ENCODE measurements at regions not wholly inside any gene's neighbourhood (a gene's known extent, or its start where the extent isn't known, plus 50 kb on each side); places are given as distances from the start of the nearest gene placed in this dataset.
A peak's percentile ranks its signal among the peaks of the same experiment; 100 is the strongest.

DNA sequence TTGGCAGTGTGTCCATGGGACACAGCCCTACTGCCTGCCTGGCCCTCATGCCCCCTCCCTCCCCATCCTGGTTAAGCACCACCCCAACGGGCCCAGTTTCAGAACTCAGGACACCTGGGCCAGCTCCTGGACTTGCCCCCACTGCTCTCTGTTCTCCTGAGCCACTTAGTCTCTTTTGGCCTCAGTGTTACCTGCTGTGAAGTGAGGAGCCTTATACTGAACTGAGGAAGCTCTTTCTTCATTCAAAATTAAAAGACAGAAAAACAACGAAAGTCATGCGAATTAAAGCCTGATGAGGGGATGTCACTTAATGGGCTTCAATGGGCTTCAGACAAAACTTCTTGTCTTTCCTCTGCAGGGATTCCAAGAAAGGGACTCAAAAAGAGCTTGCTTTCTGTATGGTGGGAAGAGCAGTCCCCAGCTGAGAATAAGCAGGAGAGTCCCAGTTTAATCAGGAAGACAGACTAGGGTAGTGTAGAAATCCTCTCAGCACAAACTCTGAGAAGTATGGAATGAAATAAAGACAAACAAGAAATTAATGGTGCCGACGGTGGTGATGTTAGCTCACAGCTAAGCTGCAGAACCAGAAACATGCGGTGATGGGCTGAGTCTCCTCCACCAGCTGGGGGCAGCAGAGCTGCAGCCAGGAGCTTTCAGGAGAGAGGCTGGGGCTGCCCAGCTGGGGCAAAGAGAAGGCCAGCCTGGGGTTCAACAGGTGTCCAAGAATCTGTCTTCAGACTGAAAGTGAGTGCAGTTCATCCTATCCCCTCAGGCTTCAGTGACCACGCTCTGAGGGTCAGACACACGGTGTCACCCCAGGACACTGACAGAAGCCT lies 101.0 kb downstream of the GGTLC2 start:
- Histone ChIP-seq H3K27ac (no peak overlapping the region), H3K9me3 (replicated peaks in 1 of 3) (no peaks in the 10 kb centered on the region), H3K4me1 (replicated peaks in 1 of 2) (no peaks in the 10 kb centered on the region), H3K27me3 (peaks cover 8% of the 10 kb centered on the region), H3K4me3 (no peak overlapping the region), H3K36me3 (replicated peaks in 1 of 2) (no peaks in the 10 kb centered on the region)
- no peak for TF ChIP-seq POLR2A (IDR thresholded peaks at IDR 0.05)
- TF ChIP-seq, protein P1, sequence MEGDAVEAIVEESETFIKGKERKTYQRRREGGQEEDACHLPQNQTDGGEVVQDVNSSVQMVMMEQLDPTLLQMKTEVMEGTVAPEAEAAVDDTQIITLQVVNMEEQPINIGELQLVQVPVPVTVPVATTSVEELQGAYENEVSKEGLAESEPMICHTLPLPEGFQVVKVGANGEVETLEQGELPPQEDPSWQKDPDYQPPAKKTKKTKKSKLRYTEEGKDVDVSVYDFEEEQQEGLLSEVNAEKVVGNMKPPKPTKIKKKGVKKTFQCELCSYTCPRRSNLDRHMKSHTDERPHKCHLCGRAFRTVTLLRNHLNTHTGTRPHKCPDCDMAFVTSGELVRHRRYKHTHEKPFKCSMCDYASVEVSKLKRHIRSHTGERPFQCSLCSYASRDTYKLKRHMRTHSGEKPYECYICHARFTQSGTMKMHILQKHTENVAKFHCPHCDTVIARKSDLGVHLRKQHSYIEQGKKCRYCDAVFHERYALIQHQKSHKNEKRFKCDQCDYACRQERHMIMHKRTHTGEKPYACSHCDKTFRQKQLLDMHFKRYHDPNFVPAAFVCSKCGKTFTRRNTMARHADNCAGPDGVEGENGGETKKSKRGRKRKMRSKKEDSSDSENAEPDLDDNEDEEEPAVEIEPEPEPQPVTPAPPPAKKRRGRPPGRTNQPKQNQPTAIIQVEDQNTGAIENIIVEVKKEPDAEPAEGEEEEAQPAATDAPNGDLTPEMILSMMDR (IDR thresholded peaks at IDR 0.05): peak; percentile 30 to 63 (median 46)
- WGBS, 4 donors: 48 to 55% (median 50%) methylated on average over 6 to 8 of the region's 8 CpGs
- DNase-seq: peak in 6 of 7 donors; percentile 43 to 58 (median 46)
- intact Hi-C loops (cut with DNase I): loop anchor here in 1 of 2 donors (10.0 kb wide), 1 partner anchor 209 kb away; no protein-coding TSS in a partner anchor

DNA sequence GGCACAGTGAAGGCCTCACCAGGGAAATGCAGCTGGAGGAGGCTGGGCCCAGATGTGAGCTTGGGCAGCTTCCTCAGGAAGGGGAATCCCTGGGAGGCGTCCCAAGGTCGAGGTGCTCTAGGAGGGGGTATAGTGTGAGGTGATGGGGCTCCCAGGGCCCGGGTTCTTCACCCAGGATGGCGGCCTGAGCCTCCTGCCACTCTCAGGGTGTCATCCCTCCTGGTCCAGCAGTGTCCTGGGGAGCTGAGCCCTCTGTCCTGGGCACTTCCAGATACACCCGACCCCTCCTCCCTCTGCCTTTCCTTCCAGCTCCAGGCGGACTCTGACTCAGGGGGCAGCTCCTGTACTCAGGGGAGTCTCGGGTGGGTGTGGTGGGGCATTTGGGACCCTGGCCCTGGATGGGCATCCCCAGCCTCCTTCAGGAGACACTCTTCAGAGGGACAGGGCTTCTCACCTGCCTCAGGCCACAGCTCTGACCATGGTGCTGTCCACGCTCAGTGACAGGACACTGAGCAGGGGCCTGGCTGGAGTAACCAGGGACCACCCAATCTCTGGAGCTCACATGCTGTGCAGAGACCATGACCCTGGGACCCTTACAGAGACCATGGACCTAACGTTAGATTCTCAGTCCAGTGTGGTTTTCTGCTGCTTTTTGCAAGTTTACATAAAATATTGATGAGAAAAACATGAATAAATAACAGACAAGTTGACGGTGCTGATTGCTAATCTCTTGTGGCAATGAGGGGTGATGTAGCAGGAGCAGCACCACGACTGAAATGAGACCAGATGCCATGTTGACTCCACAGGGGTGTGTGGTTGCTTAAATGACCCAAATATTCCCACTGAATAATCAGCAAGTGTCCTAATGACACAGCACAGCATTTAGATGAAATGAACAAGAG lies 101.9 kb downstream of the GGTLC2 start:
- Histone ChIP-seq H3K9me3 (replicated peaks in 1 of 3) (no peaks in the 10 kb centered on the region), H3K27ac (no peak overlapping the region), H3K4me3 (no peak overlapping the region), H3K27me3 (peaks cover 8% of the 10 kb centered on the region), H3K4me1 (replicated peaks in 1 of 2) (no peaks in the 10 kb centered on the region), H3K36me3 (replicated peaks in 1 of 2) (no peaks in the 10 kb centered on the region)
- TF ChIP-seq, protein P1 (IDR thresholded peaks at IDR 0.05): no peak
- no peak for TF ChIP-seq POLR2A (IDR thresholded peaks at IDR 0.05)
- intact Hi-C loops (cut with DNase I): loop anchor here in 1 of 2 donors (10.0 kb wide), 1 partner anchor 208 kb away; no protein-coding TSS in a partner anchor
- no peak for DNase-seq
- 61 to 75% (median 69%) methylated on average over 7 to 11 of the region's 11 CpGs for WGBS, 4 donors

DNA sequence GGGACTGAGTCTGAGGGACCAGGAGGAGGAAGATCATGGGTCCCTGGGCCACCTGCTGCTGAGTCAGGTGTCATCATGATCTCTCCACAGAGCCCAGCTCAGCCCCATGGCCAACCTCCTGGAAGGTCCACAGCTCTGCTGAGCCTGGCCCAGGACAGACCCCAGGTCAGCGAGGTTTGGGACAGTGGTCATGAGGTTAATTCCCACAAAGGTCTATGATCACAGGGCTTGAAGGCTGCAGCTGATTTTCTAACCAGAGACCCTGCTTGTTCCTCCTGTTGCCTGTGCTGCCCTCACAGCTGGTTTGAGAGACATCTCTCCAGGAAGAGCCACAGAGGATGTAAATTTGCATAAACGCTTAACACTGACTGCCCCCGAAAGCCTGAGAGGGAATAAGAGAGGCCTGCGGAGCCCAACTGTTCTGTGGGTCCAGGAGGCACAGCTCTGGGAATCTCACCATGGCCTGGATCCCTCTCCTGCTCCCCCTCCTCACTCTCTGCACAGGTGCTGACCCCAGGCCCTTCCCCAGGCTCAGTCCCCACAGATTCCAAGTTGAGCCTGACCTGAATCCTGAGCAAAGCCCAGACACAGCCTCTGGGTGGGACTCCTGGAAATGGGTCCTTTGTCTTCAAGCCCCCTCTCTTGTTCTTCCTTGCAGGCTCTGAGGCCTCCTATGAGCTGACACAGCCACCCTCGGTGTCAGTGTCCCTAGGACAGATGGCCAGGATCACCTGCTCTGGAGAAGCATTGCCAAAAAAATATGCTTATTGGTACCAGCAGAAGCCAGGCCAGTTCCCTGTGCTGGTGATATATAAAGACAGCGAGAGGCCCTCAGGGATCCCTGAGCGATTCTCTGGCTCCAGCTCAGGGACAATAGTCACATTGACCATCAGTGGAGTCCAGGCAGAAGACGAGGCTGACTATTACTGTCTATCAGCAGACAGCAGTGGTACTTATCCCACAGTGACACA lies 102.8 kb downstream of the GGTLC2 start:
- Histone ChIP-seq H3K27ac (no peak overlapping the region), H3K27me3 (no peaks in the 10 kb centered on the region), H3K36me3 (replicated peaks in 1 of 2) (no peaks in the 10 kb centered on the region), H3K4me3 (no peak overlapping the region), H3K9me3 (replicated peaks in 1 of 3) (no peaks in the 10 kb centered on the region), H3K4me1 (replicated peaks in 1 of 2) (no peaks in the 10 kb centered on the region)
- WGBS, 4 donors: 58 to 82% (median 69%) methylated on average over 7 to 8 of the region's 8 CpGs
- intact Hi-C loops (cut with DNase I): loop anchor here in 1 of 2 donors (10.0 kb wide), 1 partner anchor 208 kb away; no protein-coding TSS in a partner anchor
- no peak for TF ChIP-seq POLR2A (IDR thresholded peaks at IDR 0.05)
- TF ChIP-seq, protein P1 (IDR thresholded peaks at IDR 0.05): no peak
- no peak for DNase-seq

Measured in adrenal gland (tissue), 9 donors.